ENCODE measurements at regions not wholly inside any gene's neighbourhood (a gene's known extent, or its start where the extent isn't known, plus 50 kb on each side); places are given as distances from the start of the nearest gene placed in this dataset.
A peak's percentile ranks its signal among the peaks of the same experiment; 100 is the strongest.
"Not testable (repeated sequence)": the region's sequence is repeated elsewhere in the genome, so short reads cannot be mapped to it uniquely, and the experiment has no call there.

- DNase-seq: peak; percentile 34
Observed at GRCh38 chr14:86299994-86300393, 770.0 kb downstream of the FLRT2 start.

GRCh38 chr14:86296173-86296572 is 766.2 kb downstream of the FLRT2 start:
- DNase-seq: peak; percentile 65

- DNase-seq: no peak
Observed at GRCh38 chr14:86288336-86288735, 758.4 kb downstream of the FLRT2 start.

- DNase-seq: no peak
Observed at GRCh38 chr14:86279405-86279804, 749.5 kb downstream of the FLRT2 start.

GRCh38 chr14:86257973-86258372 is 728.0 kb downstream of the FLRT2 start:
- DNase-seq: no peak

GRCh38 chr14:86243158-86243557 is 713.2 kb downstream of the FLRT2 start:
- no peak for DNase-seq

GRCh38 chr14:86237733-86238132 is 707.8 kb downstream of the FLRT2 start:
- no peak for DNase-seq

GRCh38 chr14:86221755-86222154 is 691.8 kb downstream of the FLRT2 start:
- no peak for DNase-seq

- DNase-seq: peak; percentile 2
Observed at GRCh38 chr14:86221000-86221399, 691.1 kb downstream of the FLRT2 start.

- no peak for DNase-seq
Observed at GRCh38 chr14:86217523-86217922, 687.6 kb downstream of the FLRT2 start.

- no peak for DNase-seq
Observed at GRCh38 chr14:86203843-86204242, 673.9 kb downstream of the FLRT2 start.

- no peak for DNase-seq
Observed at GRCh38 chr14:86196471-86196870, 666.5 kb downstream of the FLRT2 start.

- no peak for DNase-seq
Observed at GRCh38 chr14:86193756-86194155, 663.8 kb downstream of the FLRT2 start.

- peak; percentile 76 for DNase-seq
Observed at GRCh38 chr14:86179980-86180379, 650.0 kb downstream of the FLRT2 start.

GRCh38 chr14:86168371-86168770 is 638.4 kb downstream of the FLRT2 start:
- DNase-seq: no peak

- DNase-seq: peak; percentile 56
Observed at GRCh38 chr14:86166541-86166940, 636.6 kb downstream of the FLRT2 start.

GRCh38 chr14:86153480-86153879 is 623.5 kb downstream of the FLRT2 start:
- DNase-seq: no peak

GRCh38 chr14:86143248-86143647 is 613.3 kb downstream of the FLRT2 start:
- no peak for DNase-seq

- no peak for DNase-seq
Observed at GRCh38 chr14:86141966-86142365, 612.0 kb downstream of the FLRT2 start.

GRCh38 chr14:86129426-86129825 is 599.5 kb downstream of the FLRT2 start:
- DNase-seq: no peak

- no peak for DNase-seq
Observed at GRCh38 chr14:86124328-86124727, 594.4 kb downstream of the FLRT2 start.

- no peak for DNase-seq
Observed at GRCh38 chr14:86115972-86116371, 586.0 kb downstream of the FLRT2 start.

GRCh38 chr14:86110871-86111270 is 580.9 kb downstream of the FLRT2 start:
- not testable (repeated sequence) for DNase-seq

GRCh38 chr14:86104691-86105265 is 574.8 kb downstream of the FLRT2 start:
- no peak for DNase-seq

GRCh38 chr14:86094512-86094911 is 564.6 kb downstream of the FLRT2 start:
- DNase-seq: no peak

GRCh38 chr14:86091811-86092210 is 561.9 kb downstream of the FLRT2 start:
- DNase-seq: no peak

All from NCI-H146 (cell line).